ENCODE measurements at regions not wholly inside any gene's neighbourhood (a gene's known extent, or its start where the extent isn't known, plus 50 kb on each side); places are given as distances from the start of the nearest gene placed in this dataset.

DNA sequence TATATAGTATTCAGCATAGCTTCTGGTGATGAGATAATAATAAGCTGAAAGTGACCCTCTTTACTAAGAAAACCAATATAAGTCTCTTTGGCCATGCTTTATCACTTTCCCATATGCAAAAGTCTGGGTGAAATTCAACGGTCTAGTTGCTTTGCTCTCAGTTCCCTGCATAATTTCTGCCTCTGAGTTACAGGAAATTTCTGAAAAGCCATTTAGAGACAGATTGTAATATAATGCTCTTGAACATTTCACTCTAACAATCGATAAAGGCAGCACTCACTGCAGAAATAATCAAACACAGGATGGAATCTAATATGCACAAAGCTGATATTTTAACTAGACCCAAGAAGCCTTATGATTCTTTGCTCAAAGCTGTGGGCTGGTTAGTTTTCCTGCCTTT lies 100.1 kb upstream of the LIFR start:
- TF ChIP-seq CBX5 (IDR thresholded peaks at IDR 0.05; ENCODE audit: low read depth, low read length) (no peak), POLR2AphosphoS5 (IDR thresholded peaks at IDR 0.05; ENCODE audit: low read depth, low read length) (no peak), CEBPB (IDR thresholded peaks at IDR 0.05; ENCODE audit: low read depth, low read length) (no peak)
- TF ChIP-seq, protein P1, sequence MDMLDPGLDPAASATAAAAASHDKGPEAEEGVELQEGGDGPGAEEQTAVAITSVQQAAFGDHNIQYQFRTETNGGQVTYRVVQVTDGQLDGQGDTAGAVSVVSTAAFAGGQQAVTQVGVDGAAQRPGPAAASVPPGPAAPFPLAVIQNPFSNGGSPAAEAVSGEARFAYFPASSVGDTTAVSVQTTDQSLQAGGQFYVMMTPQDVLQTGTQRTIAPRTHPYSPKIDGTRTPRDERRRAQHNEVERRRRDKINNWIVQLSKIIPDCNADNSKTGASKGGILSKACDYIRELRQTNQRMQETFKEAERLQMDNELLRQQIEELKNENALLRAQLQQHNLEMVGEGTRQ (IDR thresholded peaks at IDR 0.05; ENCODE audit: low read length), result no peak
- no peaks in the 10 kb centered on the region for H4K20me1 ChIP-seq (replicated peaks in 1 of 2; ENCODE audit: control insufficient read depth in 1 of 2, insufficient read depth in 2 of 2, low read length in 2 of 2)
- no peak overlapping the region for H3K4me2 ChIP-seq (ENCODE audit: insufficient read depth in 1 of 2, low read depth in 2 of 2, low read length in 2 of 2)
- H3K9ac ChIP-seq (replicated peaks in 1 of 4; ENCODE audit: extremely low read depth in 1 of 4, low read depth in 3 of 4, low read length in 3 of 4), result no peak overlapping the region
- no peak overlapping the region for H3K4ac ChIP-seq (replicated peaks; ENCODE audit: insufficient read length, low read depth, low read length)
- FAIRE-seq (no peak), DNase-seq (ENCODE audit: low read depth in 1 of 2, low spot score in 2 of 2) (no peak)
- no peak overlapping the region for H3K27ac ChIP-seq (ENCODE audit: low read depth, low read length)
- H3K9me3 ChIP-seq (ENCODE audit: insufficient read depth in 2 of 2, low read depth in 1 of 2, low read length in 1 of 2), result no peaks in the 10 kb centered on the region
- H2BK5ac ChIP-seq (ENCODE audit: low read depth, low read length), result no peak overlapping the region
- 93% methylated on average over 2 of the region's 2 CpGs; no CpG with 5 or more reads in 1 of the 2 experiments for WGBS, 2 experiments (ENCODE audit: extremely low coverage in 1 of 2, insufficient coverage in 1 of 2, insufficient read length in 1 of 2, insufficient replicate concordance in 2 of 2, low coverage in 1 of 2, low lambda C conversion rate in 2 of 2, missing lambda C conversion rate in 1 of 2)
- H4K91ac ChIP-seq (replicated peaks; ENCODE audit: insufficient read length, low read length), result no peak overlapping the region
- H2BK20ac ChIP-seq (ENCODE audit: low read length), result no peak overlapping the region
- no peaks in the 10 kb centered on the region for H3K23me2 ChIP-seq (ENCODE audit: low read depth, low read length)
- H3K27me3 ChIP-seq (replicated peaks in 1 of 4; ENCODE audit: control insufficient read depth in 3 of 4, extremely low read depth in 1 of 4, insufficient read depth in 3 of 4, low read length in 3 of 4), result no peaks in the 10 kb centered on the region
- H3K36me3 ChIP-seq (ENCODE audit: control insufficient read depth in 2 of 4, insufficient read depth in 4 of 4, low read length in 3 of 4), result no peaks in the 10 kb centered on the region
- no peak overlapping the region for H3K56ac ChIP-seq (replicated peaks; ENCODE audit: insufficient read length, low read depth, low read length)
- POLR2A ChIA-PET (ENCODE audit: partially characterized antibody), result no interaction called here
- H2BK12ac ChIP-seq (ENCODE audit: low read depth, low read length), result no peak overlapping the region
- H2AK5ac ChIP-seq (ENCODE audit: low read depth, low read length), result no peak overlapping the region
- H4K5ac ChIP-seq (ENCODE audit: insufficient read length, low read depth, low read length), result no peak overlapping the region
- no peak overlapping the region for H3K18ac ChIP-seq (ENCODE audit: extremely low read depth, low read length)
- H3K79me1 ChIP-seq (ENCODE audit: low read depth, low read length), result no peaks in the 10 kb centered on the region
- H2BK120ac ChIP-seq (replicated peaks; ENCODE audit: low read depth, low read length), result no peak overlapping the region
- no peak overlapping the region for H3K14ac ChIP-seq (ENCODE audit: insufficient read length)
- H3K4me1 ChIP-seq (replicated peaks in 1 of 4; ENCODE audit: control insufficient read depth in 3 of 4, insufficient read depth in 4 of 4, low read length in 3 of 4), result no peaks in the 10 kb centered on the region
- no peak overlapping the region for H2BK15ac ChIP-seq (ENCODE audit: low read length)
- CTCF ChIA-PET (ENCODE audit: partially characterized antibody), result interaction anchor here (1.5 to 4.1 kb wide), 3 partner anchors 9 to 17 kb away, joined by 3 to 18 read pairs (median 5); no protein-coding TSS in a partner anchor
- no peak overlapping the region for H3K23ac ChIP-seq (ENCODE audit: insufficient read length)
- no peak overlapping the region for H2AFZ ChIP-seq (ENCODE audit: low read length)
- H4K8ac ChIP-seq (ENCODE audit: extremely low read depth, insufficient read depth, low read length), result no peak overlapping the region
- no peak overlapping the region for H3K4me3 ChIP-seq (ENCODE audit: extremely low read depth in 1 of 4, insufficient read depth in 2 of 4, low read depth in 3 of 4, low read length in 4 of 4)
- no peaks in the 10 kb centered on the region for H3K79me2 ChIP-seq (ENCODE audit: control insufficient read depth in 1 of 2, insufficient read depth in 2 of 2, low read length in 2 of 2)

Measured in H1 (cell line).